H1 (cell line): ENCODE measurements at regions not wholly inside any gene's neighbourhood (a gene's known extent, or its start where the extent isn't known, plus 50 kb on each side); places are given as distances from the start of the nearest gene placed in this dataset.

ENCODE experiments used
- BRCA1 ChIP-seq: IDR thresholded peaks from 2 replicates; pipeline ENCODE4 v1.6.1; 2012; ENCODE audit warnings: low read depth, low read length, improper control_type of control experiment
- CHD1 ChIP-seq: IDR thresholded peaks from 2 replicates; pipeline ENCODE4 v1.6.1; 2012; ENCODE audit warnings: low read depth, low read length, improper control_type of control experiment
- CHD7 ChIP-seq: fragments of 300-600 bp; sonication (generic); IDR thresholded peaks from 2 replicates; pipeline ENCODE4 v1.7.1; 2012; ENCODE audit warnings: low read length, moderate library complexity, mild to moderate bottlenecking, inconsistent platforms; ENCODE audit not compliant: insufficient replicate concordance
- EZH2 ChIP-seq: fragments of 200-600 bp; sonication (generic); IDR thresholded peaks from 2 replicates; pipeline ENCODE4 v1.7.1; 2012; ENCODE audit warnings: low read depth, mild to moderate bottlenecking, moderate library complexity, low read length, inconsistent platforms; ENCODE audit not compliant: severe bottlenecking
- FOSL1 ChIP-seq: IDR thresholded peaks from 2 replicates; pipeline ENCODE4 v1.6.1; 2011; ENCODE audit warnings: mild to moderate bottlenecking, low read depth, low read length, moderate library complexity; ENCODE audit not compliant: insufficient read depth
- NRF1 ChIP-seq: IDR thresholded peaks from 2 replicates; pipeline ENCODE4 v1.6.1; 2011; ENCODE audit warnings: mild to moderate bottlenecking, low read depth, low read length, improper control_type of control experiment
- SIX5 ChIP-seq: IDR thresholded peaks from 2 replicates; pipeline ENCODE4 v1.6.1; 2011; ENCODE audit warnings: mild to moderate bottlenecking, low read depth, low read length
- TAF7 ChIP-seq: optimal IDR thresholded peaks from 2 replicates; pipeline ENCODE3; 2011; ENCODE audit warnings: low read depth, mild to moderate bottlenecking, inconsistent platforms, low read length, moderate library complexity, borderline replicate concordance
- TF ChIP-seq, protein P1 (sequence below), 3 experiments: IDR thresholded peaks; 1 replicate in 2 of 3; 2 replicates in 1 of 3; pipeline versions ENCODE4 v1.5.1 to v1.6.1; 2011; ENCODE audit warnings: low read length in 3 of 3, mild to moderate bottlenecking in 3 of 3, inconsistent platforms in 2 of 3, low read depth in 1 of 3, moderate library complexity in 1 of 3; ENCODE audit not compliant: insufficient read depth in 1 of 3; ENCODE audit errors: control extremely low read depth in 1 of 3

DNA sequence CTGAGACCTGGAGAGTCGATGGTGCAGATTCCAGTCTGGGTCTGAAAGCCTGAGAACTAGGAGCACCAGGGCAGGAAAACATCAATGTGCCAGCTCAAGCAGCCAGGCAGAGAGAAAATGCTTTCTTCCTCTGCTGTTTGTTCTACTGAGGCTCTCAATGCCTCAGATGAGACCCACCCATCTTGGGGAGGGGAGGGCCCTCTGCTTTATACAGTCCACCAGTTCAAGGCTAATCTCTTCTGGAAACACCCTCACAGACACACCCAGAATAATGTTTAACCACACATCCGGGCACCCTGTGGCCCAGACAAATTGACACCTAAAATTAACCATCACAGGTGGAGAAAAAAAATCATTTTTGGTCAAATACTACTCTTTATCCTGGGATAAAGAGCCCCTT is 89.3 kb upstream of the SLC22A23 start (continued):
- TF ChIP-seq CHD7 = no peak
- no peak for TF ChIP-seq CHD1
- TF ChIP-seq EZH2 = no peak
- TF ChIP-seq FOSL1 = no peak
- no peak for TF ChIP-seq SIX5
- TF ChIP-seq, protein P1, sequence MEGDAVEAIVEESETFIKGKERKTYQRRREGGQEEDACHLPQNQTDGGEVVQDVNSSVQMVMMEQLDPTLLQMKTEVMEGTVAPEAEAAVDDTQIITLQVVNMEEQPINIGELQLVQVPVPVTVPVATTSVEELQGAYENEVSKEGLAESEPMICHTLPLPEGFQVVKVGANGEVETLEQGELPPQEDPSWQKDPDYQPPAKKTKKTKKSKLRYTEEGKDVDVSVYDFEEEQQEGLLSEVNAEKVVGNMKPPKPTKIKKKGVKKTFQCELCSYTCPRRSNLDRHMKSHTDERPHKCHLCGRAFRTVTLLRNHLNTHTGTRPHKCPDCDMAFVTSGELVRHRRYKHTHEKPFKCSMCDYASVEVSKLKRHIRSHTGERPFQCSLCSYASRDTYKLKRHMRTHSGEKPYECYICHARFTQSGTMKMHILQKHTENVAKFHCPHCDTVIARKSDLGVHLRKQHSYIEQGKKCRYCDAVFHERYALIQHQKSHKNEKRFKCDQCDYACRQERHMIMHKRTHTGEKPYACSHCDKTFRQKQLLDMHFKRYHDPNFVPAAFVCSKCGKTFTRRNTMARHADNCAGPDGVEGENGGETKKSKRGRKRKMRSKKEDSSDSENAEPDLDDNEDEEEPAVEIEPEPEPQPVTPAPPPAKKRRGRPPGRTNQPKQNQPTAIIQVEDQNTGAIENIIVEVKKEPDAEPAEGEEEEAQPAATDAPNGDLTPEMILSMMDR (IDR thresholded peaks at IDR 0.05; ENCODE audit: control extremely low read depth in 1 of 3, insufficient read depth in 1 of 3, low read depth in 1 of 3, low read length in 3 of 3) = no peak
- no peak for TF ChIP-seq NRF1
- TF ChIP-seq TAF7 = no peak
- no peak for TF ChIP-seq BRCA1
